MCF 10A (cell line): ENCODE measurements at regions not wholly inside any gene's neighbourhood (a gene's known extent, or its start where the extent isn't known, plus 50 kb on each side); places are given as distances from the start of the nearest gene placed in this dataset.
"Not testable (repeated sequence)": the region's sequence is repeated elsewhere in the genome, so short reads cannot be mapped to it uniquely, and the experiment has no call there.

Experiments
- BruUV-seq: library from RNA; stranded (reverse); fragments of 400-500 nt; replicated peaks from 2 replicates; lab custom pipeline; 2021; lab: Mats Ljungman, UMichigan
- CTCF ChIA-PET: fragments of 300-600 bp; sonication (Branson Sonifier 250); formaldehyde crosslinking; extraction: SDS; loops from one replicate; lab custom pipeline; 2021; ENCODE audit warnings: antibody characterized with exemption, inconsistent platforms; lab: Yijun Ruan, JAX
- POLR2A ChIA-PET: fragments of 300-600, 350-650 bp; sonication (Branson Sonifier 250); formaldehyde crosslinking; extraction: SDS; loops from one replicate; lab custom pipeline; 2020; ENCODE audit warnings: antibody characterized with exemption, inconsistent platforms; lab: Yijun Ruan, JAX
- DNase-seq: peaks from one replicate; pipeline ENCODE4 v3.0.0-alpha.2; 2018; ENCODE audit not compliant: unreplicated experiment
- H3K27ac Mint-ChIP-seq: one replicate; pipeline ENCODE4 v1.8.0; 2022; ENCODE audit warnings: mild to moderate bottlenecking, low read depth, mixed read lengths; ENCODE audit not compliant: unreplicated experiment
- H3K27me3 Mint-ChIP-seq: one replicate; pipeline ENCODE4 v1.8.0; 2022; ENCODE audit warnings: mixed read lengths; ENCODE audit not compliant: insufficient read depth, unreplicated experiment
- H3K36me3 Mint-ChIP-seq: one replicate; pipeline ENCODE4 v1.8.0; 2022; ENCODE audit warnings: mild to moderate bottlenecking, moderate library complexity, mixed read lengths; ENCODE audit not compliant: insufficient read depth, unreplicated experiment
- H3K4me1 Mint-ChIP-seq: one replicate; pipeline ENCODE4 v1.8.0; 2022; ENCODE audit warnings: mixed read lengths; ENCODE audit not compliant: insufficient read depth, unreplicated experiment
- H3K4me3 Mint-ChIP-seq: one replicate; pipeline ENCODE4 v1.8.0; 2022; ENCODE audit warnings: mild to moderate bottlenecking, moderate library complexity, mixed read lengths; ENCODE audit not compliant: unreplicated experiment
- H3K9me3 Mint-ChIP-seq: one replicate; pipeline ENCODE4 v1.8.0; 2022; ENCODE audit warnings: mixed read lengths; ENCODE audit not compliant: unreplicated experiment
- CTCF ChIP-seq: fragments of 200-600 bp; IDR thresholded peaks from one replicate; pipeline ENCODE4 v1.8.0; 2022; ENCODE audit warnings: antibody characterized with exemption, mild to moderate bottlenecking; ENCODE audit not compliant: unreplicated experiment
- intact Hi-C: fragments of 100-400 bp; cut with micrococcal nuclease; formaldehyde crosslinking; loops from 2 replicates; pipeline ENCODE4 v1.14.1; 2022

GRCh38 chrX:68953331-68953730 is 124.5 kb downstream of the EFNB1 start:
- peaks cover 58% of the 10 kb centered on the region for H3K27me3 Mint-ChIP-seq
- no peaks in the 10 kb centered on the region for H3K36me3 Mint-ChIP-seq

GRCh38 chrX:68951942-68952619 is 123.3 kb downstream of the EFNB1 start:
- intact Hi-C loops, H3K4me1 Mint-ChIP-seq, H3K4me3 Mint-ChIP-seq, BruUV-seq, CTCF ChIA-PET, H3K27ac Mint-ChIP-seq, POLR2A ChIA-PET, DNase-seq, H3K36me3 Mint-ChIP-seq, H3K9me3 Mint-ChIP-seq: not testable (repeated sequence)
- H3K27me3 Mint-ChIP-seq, result peaks cover 68% of the 10 kb centered on the region

More at GRCh38 chrX:68953331-68953730, 124.5 kb downstream of the EFNB1 start:
- ChIA-PET POLR2A (no interaction called here), CTCF (no interaction called here)
- H3K27ac Mint-ChIP-seq, result no peak overlapping the region
- intact Hi-C loops, result no loop called here
- no peaks in the 10 kb centered on the region for H3K4me1 Mint-ChIP-seq
- H3K4me3 Mint-ChIP-seq, result no peak overlapping the region
- no TSS peak for BruUV-seq
- TF ChIP-seq CTCF, result no peak
- no peak for DNase-seq
- H3K9me3 Mint-ChIP-seq, result peaks cover 8% of the 10 kb centered on the region

GRCh38 chrX:68950937-68951336 is 122.1 kb downstream of the EFNB1 start:
- Mint-ChIP-seq H3K27me3 (peaks cover 69% of the 10 kb centered on the region), H3K27ac (no peak overlapping the region), H3K4me3 (no peak overlapping the region), H3K36me3 (no peaks in the 10 kb centered on the region), H3K9me3 (peaks cover 6% of the 10 kb centered on the region), H3K4me1 (peaks cover 2% of the 10 kb centered on the region)
- BruUV-seq, result no TSS peak
- ChIA-PET POLR2A (interaction anchor here (0.8 kb wide), 1 partner anchor 23 kb away, joined by 4 read pairs; no protein-coding TSS in a partner anchor), CTCF (no interaction called here)
- TF ChIP-seq CTCF, result no peak
- DNase-seq, result no peak
- intact Hi-C loops, result no loop called here

GRCh38 chrX:68947882-68948605 is 119.2 kb downstream of the EFNB1 start:
- no peaks in the 10 kb centered on the region for H3K36me3 Mint-ChIP-seq
- H3K4me1 Mint-ChIP-seq, result peaks cover 7% of the 10 kb centered on the region
- no peak overlapping the region for H3K27ac Mint-ChIP-seq
- H3K4me3 Mint-ChIP-seq, result no peak overlapping the region
- no peak for TF ChIP-seq CTCF
- ChIA-PET CTCF (interaction anchor here (0.6 to 1.4 kb wide), 3 partner anchors 30 to 113 kb away, joined by 3 read pairs; no protein-coding TSS in a partner anchor), POLR2A (interaction anchor here (0.6 kb wide), 1 partner anchor 1381 kb away, joined by 4 read pairs; no protein-coding TSS in a partner anchor)
- no peak for DNase-seq
- no TSS peak for BruUV-seq
- no peaks in the 10 kb centered on the region for H3K9me3 Mint-ChIP-seq
- intact Hi-C loops, result loop anchor here (5.0 kb wide), 1 partner anchor 49 kb away; no protein-coding TSS in a partner anchor
- peaks cover 73% of the 10 kb centered on the region for H3K27me3 Mint-ChIP-seq
